ENCODE measurements at regions not wholly inside any gene's neighbourhood (a gene's known extent, or its start where the extent isn't known, plus 50 kb on each side); places are given as distances from the start of the nearest gene placed in this dataset.

- TF ChIP-seq CTCF (IDR thresholded peaks at IDR 0.05) = no peak
- TF ChIP-seq POLR2A (IDR thresholded peaks at IDR 0.05) = no peak
- TF ChIP-seq EP300 (IDR thresholded peaks at IDR 0.05) = no peak
Observed at GRCh38 chr2:51717312-51717711, 685.4 kb upstream of the NRXN1 start.
